ENCODE measurements at regions not wholly inside any gene's neighbourhood (a gene's known extent, or its start where the extent isn't known, plus 50 kb on each side); places are given as distances from the start of the nearest gene placed in this dataset.

DNA sequence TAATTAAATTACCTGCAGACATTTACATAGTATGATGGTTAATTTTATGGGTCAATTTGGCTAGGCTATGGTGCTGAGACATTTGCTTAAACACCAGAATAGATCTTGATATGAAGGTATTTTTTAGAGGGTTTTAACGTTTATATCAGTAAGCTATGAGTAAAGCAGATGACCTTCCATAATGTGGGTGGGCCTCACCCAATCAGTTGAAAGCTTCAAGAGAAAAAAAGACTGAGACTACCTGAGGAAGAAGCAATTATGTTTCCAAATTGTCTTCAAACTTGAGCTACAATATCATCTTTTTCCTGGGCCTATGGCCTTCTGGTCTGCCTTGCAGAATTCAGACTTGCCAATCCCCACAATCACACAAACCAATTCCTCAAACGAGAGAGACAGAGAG is 498.8 kb upstream of the API5 start:
- TF ChIP-seq POLR2A (IDR thresholded peaks at IDR 0.05) (no peak), POLR2AphosphoS5 (IDR thresholded peaks at IDR 0.05) (no peak)
- TF ChIP-seq, protein P1, sequence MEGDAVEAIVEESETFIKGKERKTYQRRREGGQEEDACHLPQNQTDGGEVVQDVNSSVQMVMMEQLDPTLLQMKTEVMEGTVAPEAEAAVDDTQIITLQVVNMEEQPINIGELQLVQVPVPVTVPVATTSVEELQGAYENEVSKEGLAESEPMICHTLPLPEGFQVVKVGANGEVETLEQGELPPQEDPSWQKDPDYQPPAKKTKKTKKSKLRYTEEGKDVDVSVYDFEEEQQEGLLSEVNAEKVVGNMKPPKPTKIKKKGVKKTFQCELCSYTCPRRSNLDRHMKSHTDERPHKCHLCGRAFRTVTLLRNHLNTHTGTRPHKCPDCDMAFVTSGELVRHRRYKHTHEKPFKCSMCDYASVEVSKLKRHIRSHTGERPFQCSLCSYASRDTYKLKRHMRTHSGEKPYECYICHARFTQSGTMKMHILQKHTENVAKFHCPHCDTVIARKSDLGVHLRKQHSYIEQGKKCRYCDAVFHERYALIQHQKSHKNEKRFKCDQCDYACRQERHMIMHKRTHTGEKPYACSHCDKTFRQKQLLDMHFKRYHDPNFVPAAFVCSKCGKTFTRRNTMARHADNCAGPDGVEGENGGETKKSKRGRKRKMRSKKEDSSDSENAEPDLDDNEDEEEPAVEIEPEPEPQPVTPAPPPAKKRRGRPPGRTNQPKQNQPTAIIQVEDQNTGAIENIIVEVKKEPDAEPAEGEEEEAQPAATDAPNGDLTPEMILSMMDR (IDR thresholded peaks at IDR 0.05), result no peak
